ENCODE measurements at regions not wholly inside any gene's neighbourhood (a gene's known extent, or its start where the extent isn't known, plus 50 kb on each side); places are given as distances from the start of the nearest gene placed in this dataset.

- no peaks in the 10 kb centered on the region for H3K27me3 Mint-ChIP-seq (ENCODE audit: low read depth)
- no peak overlapping the region for H3K27ac Mint-ChIP-seq
- no peaks in the 10 kb centered on the region for H3K9me3 Mint-ChIP-seq
- no peaks in the 10 kb centered on the region for H3K4me1 Mint-ChIP-seq
- no peaks in the 10 kb centered on the region for H3K36me3 Mint-ChIP-seq
- no peak for DNase-seq (ENCODE audit: low spot score in 2 of 2, unreplicated experiment in 2 of 2)
- TF ChIP-seq CTCF (IDR thresholded peaks at IDR 0.05; ENCODE audit: unreplicated experiment), result no peak
- H3K4me3 Mint-ChIP-seq, result no peak overlapping the region
Observed at GRCh38 chr4:74539044-74539790, 94.3 kb downstream of the AREG start.

GRCh38 chr4:74540193-74540592, 95.3 kb downstream of the AREG start:
- Mint-ChIP-seq H3K4me3 (no peak overlapping the region), H3K9me3 (no peaks in the 10 kb centered on the region), H3K4me1 (no peaks in the 10 kb centered on the region), H3K36me3 (no peaks in the 10 kb centered on the region), H3K27ac (no peak overlapping the region), H3K27me3 (ENCODE audit: low read depth) (no peaks in the 10 kb centered on the region)
- DNase-seq (ENCODE audit: low spot score in 2 of 2, unreplicated experiment in 2 of 2), result no peak
- TF ChIP-seq CTCF (IDR thresholded peaks at IDR 0.05; ENCODE audit: unreplicated experiment), result no peak

GRCh38 chr4:74541667-74542066, 96.7 kb downstream of the AREG start:
- H3K4me3 Mint-ChIP-seq, result no peak overlapping the region
- no peaks in the 10 kb centered on the region for H3K9me3 Mint-ChIP-seq
- no peak for DNase-seq (ENCODE audit: low spot score in 2 of 2, unreplicated experiment in 2 of 2)
- no peak for TF ChIP-seq CTCF (IDR thresholded peaks at IDR 0.05; ENCODE audit: unreplicated experiment)
- no peaks in the 10 kb centered on the region for H3K36me3 Mint-ChIP-seq
- H3K4me1 Mint-ChIP-seq, result peaks cover 5% of the 10 kb centered on the region
- H3K27me3 Mint-ChIP-seq (ENCODE audit: low read depth), result no peaks in the 10 kb centered on the region
- H3K27ac Mint-ChIP-seq, result no peak overlapping the region

- no peak overlapping the region for H3K27ac Mint-ChIP-seq
Observed at GRCh38 chr4:74543231-74543781, 98.4 kb downstream of the AREG start.

GRCh38 chr4:74543983-74544382, 99.0 kb downstream of the AREG start:
- Mint-ChIP-seq H3K27me3 (ENCODE audit: low read depth) (no peaks in the 10 kb centered on the region), H3K36me3 (no peaks in the 10 kb centered on the region), H3K4me3 (no peak overlapping the region), H3K27ac (no peak overlapping the region), H3K4me1 (peaks cover 6% of the 10 kb centered on the region), H3K9me3 (no peaks in the 10 kb centered on the region)
- no peak for TF ChIP-seq CTCF (IDR thresholded peaks at IDR 0.05; ENCODE audit: unreplicated experiment)
- DNase-seq (ENCODE audit: low spot score in 2 of 2, unreplicated experiment in 2 of 2), result no peak

More at GRCh38 chr4:74543231-74543781, 98.4 kb downstream of the AREG start:
- no peak for TF ChIP-seq CTCF (IDR thresholded peaks at IDR 0.05; ENCODE audit: unreplicated experiment)
- no peaks in the 10 kb centered on the region for H3K36me3 Mint-ChIP-seq
- DNase-seq (ENCODE audit: low spot score in 2 of 2, unreplicated experiment in 2 of 2), result no peak
- H3K27me3 Mint-ChIP-seq (ENCODE audit: low read depth), result no peaks in the 10 kb centered on the region
- H3K4me1 Mint-ChIP-seq, result peaks cover 6% of the 10 kb centered on the region
- H3K4me3 Mint-ChIP-seq, result no peak overlapping the region
- no peaks in the 10 kb centered on the region for H3K9me3 Mint-ChIP-seq
